ENCODE measurements at regions not wholly inside any gene's neighbourhood (a gene's known extent, or its start where the extent isn't known, plus 50 kb on each side); places are given as distances from the start of the nearest gene placed in this dataset.

DNA sequence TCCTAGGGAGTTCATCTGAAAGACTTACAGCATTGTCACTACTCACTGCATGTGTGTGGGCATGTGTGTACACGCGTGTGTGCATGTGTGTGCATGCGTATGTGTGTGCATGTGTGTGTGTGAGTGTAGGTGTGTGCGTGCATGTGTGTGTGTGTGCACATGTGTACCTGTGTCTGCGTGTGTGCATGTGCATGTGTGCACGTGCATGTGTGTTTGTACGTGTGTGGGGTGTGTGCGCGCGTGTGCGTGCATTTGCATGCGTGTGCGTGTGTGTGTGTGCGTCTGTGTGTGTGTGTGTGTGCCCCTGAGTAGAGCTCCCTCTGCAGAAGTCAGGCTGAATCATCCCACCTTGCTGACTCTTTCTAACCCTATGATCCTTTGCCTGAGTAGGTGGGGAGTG lies 114.8 kb upstream of the RBFOX1 start:
- no peak for TF ChIP-seq POLR2AphosphoS5 (IDR thresholded peaks at IDR 0.05; ENCODE audit: low read depth, low read length)
- TF ChIP-seq FOXP2 (optimal IDR thresholded peaks at IDR 0.05; ENCODE audit: borderline replicate concordance, extremely low read depth, extremely low read length, insufficient read depth): no peak
- TF ChIP-seq, protein P1, sequence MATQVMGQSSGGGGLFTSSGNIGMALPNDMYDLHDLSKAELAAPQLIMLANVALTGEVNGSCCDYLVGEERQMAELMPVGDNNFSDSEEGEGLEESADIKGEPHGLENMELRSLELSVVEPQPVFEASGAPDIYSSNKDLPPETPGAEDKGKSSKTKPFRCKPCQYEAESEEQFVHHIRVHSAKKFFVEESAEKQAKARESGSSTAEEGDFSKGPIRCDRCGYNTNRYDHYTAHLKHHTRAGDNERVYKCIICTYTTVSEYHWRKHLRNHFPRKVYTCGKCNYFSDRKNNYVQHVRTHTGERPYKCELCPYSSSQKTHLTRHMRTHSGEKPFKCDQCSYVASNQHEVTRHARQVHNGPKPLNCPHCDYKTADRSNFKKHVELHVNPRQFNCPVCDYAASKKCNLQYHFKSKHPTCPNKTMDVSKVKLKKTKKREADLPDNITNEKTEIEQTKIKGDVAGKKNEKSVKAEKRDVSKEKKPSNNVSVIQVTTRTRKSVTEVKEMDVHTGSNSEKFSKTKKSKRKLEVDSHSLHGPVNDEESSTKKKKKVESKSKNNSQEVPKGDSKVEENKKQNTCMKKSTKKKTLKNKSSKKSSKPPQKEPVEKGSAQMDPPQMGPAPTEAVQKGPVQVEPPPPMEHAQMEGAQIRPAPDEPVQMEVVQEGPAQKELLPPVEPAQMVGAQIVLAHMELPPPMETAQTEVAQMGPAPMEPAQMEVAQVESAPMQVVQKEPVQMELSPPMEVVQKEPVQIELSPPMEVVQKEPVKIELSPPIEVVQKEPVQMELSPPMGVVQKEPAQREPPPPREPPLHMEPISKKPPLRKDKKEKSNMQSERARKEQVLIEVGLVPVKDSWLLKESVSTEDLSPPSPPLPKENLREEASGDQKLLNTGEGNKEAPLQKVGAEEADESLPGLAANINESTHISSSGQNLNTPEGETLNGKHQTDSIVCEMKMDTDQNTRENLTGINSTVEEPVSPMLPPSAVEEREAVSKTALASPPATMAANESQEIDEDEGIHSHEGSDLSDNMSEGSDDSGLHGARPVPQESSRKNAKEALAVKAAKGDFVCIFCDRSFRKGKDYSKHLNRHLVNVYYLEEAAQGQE (IDR thresholded peaks at IDR 0.05; ENCODE audit: insufficient read depth in 1 of 2, low read depth in 2 of 2, low read length in 2 of 2): no peak
- TF ChIP-seq TAF1 (IDR thresholded peaks at IDR 0.05; ENCODE audit: borderline replicate concordance, insufficient read depth, low read length): no peak
- TF ChIP-seq SIN3A (IDR thresholded peaks at IDR 0.05; ENCODE audit: borderline replicate concordance, insufficient read depth, low read length): no peak

DNA sequence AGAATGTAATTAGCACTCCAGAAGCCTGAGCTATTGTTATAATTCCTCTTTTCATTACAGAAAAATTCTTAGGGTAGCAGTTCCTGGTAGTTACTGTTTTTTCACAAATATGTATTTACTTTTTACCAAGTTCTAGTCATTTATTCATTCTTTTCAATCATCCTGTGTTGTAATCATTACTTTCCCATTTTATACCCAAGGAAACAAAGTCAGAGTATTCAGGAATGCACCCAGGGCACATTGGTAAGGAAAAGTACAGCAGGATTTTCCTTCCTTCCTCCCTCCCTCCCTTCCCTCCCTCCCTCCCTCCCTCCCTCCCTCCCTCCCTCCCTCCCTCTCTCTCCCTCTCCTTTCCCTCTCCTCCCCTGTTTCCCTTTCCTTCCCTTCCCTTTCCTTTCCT lies 115.9 kb upstream of the RBFOX1 start:
- no peak for TF ChIP-seq SIN3A (IDR thresholded peaks at IDR 0.05; ENCODE audit: borderline replicate concordance, insufficient read depth, low read length)
- no peak for TF ChIP-seq POLR2AphosphoS5 (IDR thresholded peaks at IDR 0.05; ENCODE audit: low read depth, low read length)
- TF ChIP-seq, protein P1 (IDR thresholded peaks at IDR 0.05; ENCODE audit: insufficient read depth in 1 of 2, low read depth in 2 of 2, low read length in 2 of 2): no peak
- no peak for TF ChIP-seq TAF1 (IDR thresholded peaks at IDR 0.05; ENCODE audit: borderline replicate concordance, insufficient read depth, low read length)
- no peak for TF ChIP-seq FOXP2 (optimal IDR thresholded peaks at IDR 0.05; ENCODE audit: borderline replicate concordance, extremely low read depth, extremely low read length, insufficient read depth)

DNA sequence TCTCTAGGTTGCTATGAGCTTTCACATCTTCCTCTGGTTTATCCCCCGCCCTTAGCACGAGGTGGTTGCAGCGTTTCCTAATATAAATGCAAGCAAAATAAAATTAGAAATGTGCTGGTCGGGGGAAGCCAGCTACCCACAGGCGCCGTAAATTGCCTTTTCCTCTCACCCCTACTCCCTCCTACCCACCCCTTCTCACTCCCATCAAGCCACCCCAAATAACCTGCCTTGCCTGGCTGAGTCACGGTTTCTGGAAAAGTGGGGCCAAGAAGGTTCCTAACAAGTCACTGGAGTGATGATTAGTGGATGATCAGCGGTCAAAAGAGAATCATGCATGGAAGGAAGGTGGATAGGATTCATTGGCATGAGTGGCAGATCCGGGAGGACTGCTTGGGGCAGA lies 120.9 kb upstream of the RBFOX1 start:
- TF ChIP-seq FOXP2 (optimal IDR thresholded peaks at IDR 0.05; ENCODE audit: borderline replicate concordance, extremely low read depth, extremely low read length, insufficient read depth): no peak
- TF ChIP-seq, protein P1 (IDR thresholded peaks at IDR 0.05; ENCODE audit: insufficient read depth in 1 of 2, low read depth in 2 of 2, low read length in 2 of 2): no peak
- no peak for TF ChIP-seq SIN3A (IDR thresholded peaks at IDR 0.05; ENCODE audit: borderline replicate concordance, insufficient read depth, low read length)
- no peak for TF ChIP-seq TAF1 (IDR thresholded peaks at IDR 0.05; ENCODE audit: borderline replicate concordance, insufficient read depth, low read length)
- no peak for TF ChIP-seq POLR2AphosphoS5 (IDR thresholded peaks at IDR 0.05; ENCODE audit: low read depth, low read length)

DNA sequence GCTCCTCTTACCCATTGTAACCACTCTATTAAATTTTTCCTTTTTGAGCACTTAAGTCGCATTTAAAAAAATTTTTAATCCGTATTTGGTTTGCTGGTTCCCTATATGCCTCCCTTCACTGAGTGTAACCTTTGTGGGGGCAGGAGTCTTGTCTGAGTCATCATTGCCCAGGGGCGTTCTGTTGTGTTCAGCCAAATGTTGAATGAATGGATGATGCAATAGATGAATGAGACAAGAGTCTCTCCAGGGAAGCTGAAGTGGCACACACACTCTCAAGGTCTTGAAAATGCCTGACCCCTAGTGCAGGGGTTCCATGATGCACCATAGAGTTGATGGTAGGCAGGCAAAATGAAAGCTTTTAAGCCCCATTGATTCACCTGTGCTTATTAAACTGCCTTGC lies 123.0 kb upstream of the RBFOX1 start:
- TF ChIP-seq POLR2AphosphoS5 (IDR thresholded peaks at IDR 0.05; ENCODE audit: low read depth, low read length) (no peak), SIN3A (IDR thresholded peaks at IDR 0.05; ENCODE audit: borderline replicate concordance, insufficient read depth, low read length) (no peak), TAF1 (IDR thresholded peaks at IDR 0.05; ENCODE audit: borderline replicate concordance, insufficient read depth, low read length) (no peak), FOXP2 (optimal IDR thresholded peaks at IDR 0.05; ENCODE audit: borderline replicate concordance, extremely low read depth, extremely low read length, insufficient read depth) (no peak)
- TF ChIP-seq, protein P1 (IDR thresholded peaks at IDR 0.05; ENCODE audit: insufficient read depth in 1 of 2, low read depth in 2 of 2, low read length in 2 of 2): no peak

DNA sequence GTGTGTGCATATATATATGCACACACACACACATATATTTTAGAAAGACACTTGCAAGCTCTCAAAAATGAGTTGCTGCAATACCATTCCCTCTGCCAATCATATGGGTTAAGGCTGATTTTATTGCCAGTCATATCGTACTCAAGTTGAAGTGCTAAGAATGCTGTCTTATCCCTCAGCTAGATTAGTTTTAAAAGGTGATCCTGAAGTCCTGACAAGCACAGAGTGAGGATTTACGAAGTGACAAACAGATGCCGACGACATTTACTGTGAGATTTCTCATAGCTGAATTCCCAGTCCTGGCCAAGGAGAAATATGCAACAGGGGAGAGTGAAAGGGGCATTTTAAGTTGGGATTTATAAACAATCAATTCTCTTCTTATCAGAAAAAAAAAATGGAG lies 126.2 kb upstream of the RBFOX1 start:
- TF ChIP-seq POLR2AphosphoS5 (IDR thresholded peaks at IDR 0.05; ENCODE audit: low read depth, low read length): no peak
- TF ChIP-seq, protein P1 (IDR thresholded peaks at IDR 0.05; ENCODE audit: insufficient read depth in 1 of 2, low read depth in 2 of 2, low read length in 2 of 2): no peak
- TF ChIP-seq FOXP2 (optimal IDR thresholded peaks at IDR 0.05; ENCODE audit: borderline replicate concordance, extremely low read depth, extremely low read length, insufficient read depth): no peak
- TF ChIP-seq TAF1 (IDR thresholded peaks at IDR 0.05; ENCODE audit: borderline replicate concordance, insufficient read depth, low read length): no peak
- TF ChIP-seq SIN3A (IDR thresholded peaks at IDR 0.05; ENCODE audit: borderline replicate concordance, insufficient read depth, low read length): no peak
